ENCODE measurements at regions not wholly inside any gene's neighbourhood (a gene's known extent, or its start where the extent isn't known, plus 50 kb on each side); places are given as distances from the start of the nearest gene placed in this dataset.

GRCh38 chr13:74322562-74322961, 188.4 kb upstream of the KLF12 start:
- in situ Hi-C loops (cut with HindIII; ENCODE audit: low pct_unique_long_range_greater_than_20kb, low sequenced_read_pairs) = no loop called here

GRCh38 chr13:74320282-74320681, 186.1 kb upstream of the KLF12 start:
- in situ Hi-C loops (cut with HindIII; ENCODE audit: low pct_unique_long_range_greater_than_20kb, low sequenced_read_pairs) = no loop called here
- no peak for DNase-seq (ENCODE audit: low read depth, low spot score)

More at GRCh38 chr13:74322562-74322961, 188.4 kb upstream of the KLF12 start:
- DNase-seq (ENCODE audit: low read depth, low spot score) = no peak

GRCh38 chr13:74316547-74316946, 182.3 kb upstream of the KLF12 start:
- no peak for DNase-seq (ENCODE audit: low read depth, low spot score)

GRCh38 chr13:74306496-74306895, 172.3 kb upstream of the KLF12 start:
- in situ Hi-C loops (cut with HindIII; ENCODE audit: low pct_unique_long_range_greater_than_20kb, low sequenced_read_pairs) = no loop called here
- DNase-seq (ENCODE audit: low read depth, low spot score) = no peak

More at GRCh38 chr13:74316547-74316946, 182.3 kb upstream of the KLF12 start:
- in situ Hi-C loops (cut with HindIII; ENCODE audit: low pct_unique_long_range_greater_than_20kb, low sequenced_read_pairs) = no loop called here

GRCh38 chr13:74305876-74306275, 171.7 kb upstream of the KLF12 start:
- in situ Hi-C loops (cut with HindIII; ENCODE audit: low pct_unique_long_range_greater_than_20kb, low sequenced_read_pairs) = no loop called here
- DNase-seq (ENCODE audit: low read depth, low spot score) = no peak

- in situ Hi-C loops (cut with HindIII; ENCODE audit: low pct_unique_long_range_greater_than_20kb, low sequenced_read_pairs) = no loop called here
- no peak for DNase-seq (ENCODE audit: low read depth, low spot score)
Measured at GRCh38 chr13:74301258-74301935, 167.2 kb upstream of the KLF12 start.

GRCh38 chr13:74300162-74300561, 166.0 kb upstream of the KLF12 start:
- in situ Hi-C loops (cut with HindIII; ENCODE audit: low pct_unique_long_range_greater_than_20kb, low sequenced_read_pairs) = no loop called here
- DNase-seq (ENCODE audit: low read depth, low spot score) = no peak

GRCh38 chr13:74299721-74300120, 165.5 kb upstream of the KLF12 start:
- DNase-seq (ENCODE audit: low read depth, low spot score) = no peak
- in situ Hi-C loops (cut with HindIII; ENCODE audit: low pct_unique_long_range_greater_than_20kb, low sequenced_read_pairs) = no loop called here

GRCh38 chr13:74298923-74299322, 164.7 kb upstream of the KLF12 start:
- DNase-seq (ENCODE audit: low read depth, low spot score) = no peak
- in situ Hi-C loops (cut with HindIII; ENCODE audit: low pct_unique_long_range_greater_than_20kb, low sequenced_read_pairs) = no loop called here

GRCh38 chr13:74289861-74290773, 155.9 kb upstream of the KLF12 start:
- in situ Hi-C loops (cut with HindIII; ENCODE audit: low pct_unique_long_range_greater_than_20kb, low sequenced_read_pairs) = no loop called here
- DNase-seq (ENCODE audit: low read depth, low spot score) = peak; percentile 10

GRCh38 chr13:74289107-74289506, 154.9 kb upstream of the KLF12 start:
- DNase-seq (ENCODE audit: low read depth, low spot score) = no peak
- in situ Hi-C loops (cut with HindIII; ENCODE audit: low pct_unique_long_range_greater_than_20kb, low sequenced_read_pairs) = no loop called here

- in situ Hi-C loops (cut with HindIII; ENCODE audit: low pct_unique_long_range_greater_than_20kb, low sequenced_read_pairs) = no loop called here
- no peak for DNase-seq (ENCODE audit: low read depth, low spot score)
Measured at GRCh38 chr13:74288361-74288911, 154.2 kb upstream of the KLF12 start.

GRCh38 chr13:74287724-74288169, 153.5 kb upstream of the KLF12 start:
- peak; percentile 23 for DNase-seq (ENCODE audit: low read depth, low spot score)
- in situ Hi-C loops (cut with HindIII; ENCODE audit: low pct_unique_long_range_greater_than_20kb, low sequenced_read_pairs) = no loop called here

- in situ Hi-C loops (cut with HindIII; ENCODE audit: low pct_unique_long_range_greater_than_20kb, low sequenced_read_pairs) = no loop called here
Measured at GRCh38 chr13:74280795-74281490, 146.7 kb upstream of the KLF12 start.

GRCh38 chr13:74280093-74280794, 146.0 kb upstream of the KLF12 start:
- in situ Hi-C loops (cut with HindIII; ENCODE audit: low pct_unique_long_range_greater_than_20kb, low sequenced_read_pairs) = no loop called here
- DNase-seq (ENCODE audit: low read depth, low spot score) = no peak

More at GRCh38 chr13:74280795-74281490, 146.7 kb upstream of the KLF12 start:
- no peak for DNase-seq (ENCODE audit: low read depth, low spot score)

- in situ Hi-C loops (cut with HindIII; ENCODE audit: low pct_unique_long_range_greater_than_20kb, low sequenced_read_pairs) = no loop called here
- DNase-seq (ENCODE audit: low read depth, low spot score) = no peak
Measured at GRCh38 chr13:74278901-74279300, 144.7 kb upstream of the KLF12 start.

- no peak for DNase-seq (ENCODE audit: low read depth, low spot score)
- in situ Hi-C loops (cut with HindIII; ENCODE audit: low pct_unique_long_range_greater_than_20kb, low sequenced_read_pairs) = no loop called here
Measured at GRCh38 chr13:74274916-74275315, 140.7 kb upstream of the KLF12 start.

All from SK-MEL-5 (cell line).